IPS-20b (cell line): ENCODE measurements at regions not wholly inside any gene's neighbourhood (a gene's known extent, or its start where the extent isn't known, plus 50 kb on each side); places are given as distances from the start of the nearest gene placed in this dataset.

ENCODE experiments used
- H3K27ac ChIP-seq: one replicate; pipeline ENCODE4 v1.5.1; 2013; ENCODE audit warnings: low read length
- H3K27me3 ChIP-seq: 2 replicates; pipeline ENCODE4 v1.6.1; 2013; ENCODE audit warnings: mild to moderate bottlenecking, low read length, inconsistent platforms; ENCODE audit not compliant: insufficient read depth
- H3K36me3 ChIP-seq: 2 replicates; pipeline ENCODE4 v1.6.1; 2013; ENCODE audit warnings: low read depth, mild to moderate bottlenecking, inconsistent platforms, low read length, moderate library complexity; ENCODE audit not compliant: insufficient read depth
- H3K4me1 ChIP-seq: 2 replicates; pipeline ENCODE4 v1.6.1; 2013; ENCODE audit warnings: mild to moderate bottlenecking, control low read depth, inconsistent platforms, low read length, moderate library complexity; ENCODE audit not compliant: insufficient read depth
- H3K4me3 ChIP-seq: 2 replicates; pipeline ENCODE4 v1.5.1; 2013; ENCODE audit warnings: mild to moderate bottlenecking, low read length, inconsistent platforms
- H3K9ac ChIP-seq: 2 replicates; pipeline ENCODE4 v1.6.1; 2013; ENCODE audit warnings: low read depth, mild to moderate bottlenecking, inconsistent platforms, low read length, moderate library complexity
- H3K9me3 ChIP-seq: 2 replicates; pipeline ENCODE4 v1.6.1; 2013; ENCODE audit warnings: mild to moderate bottlenecking, low read depth, low read length, inconsistent platforms; ENCODE audit not compliant: insufficient read depth

DNA sequence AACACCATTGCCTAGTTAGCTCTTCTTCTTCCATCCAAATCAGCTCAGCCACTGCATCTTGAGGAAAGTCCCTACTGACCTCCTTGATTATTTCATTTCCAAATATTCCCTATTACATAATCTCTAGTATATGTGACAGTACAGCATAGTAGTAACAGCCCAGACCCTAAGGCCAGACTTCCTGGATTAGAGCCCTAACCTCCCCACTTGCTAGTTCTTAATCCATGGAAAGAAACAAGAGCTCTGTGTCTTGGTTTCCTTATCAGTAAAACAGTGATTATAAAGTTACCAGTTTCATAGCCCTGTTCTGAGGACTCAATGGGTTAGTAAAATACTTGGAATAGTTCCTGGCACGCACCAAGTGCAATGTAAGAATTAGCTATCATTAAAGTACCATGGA lies 153.0 kb downstream of the RAP2A start:
- no peaks in the 10 kb centered on the region for H3K4me1 ChIP-seq
- no peaks in the 10 kb centered on the region for H3K9me3 ChIP-seq

DNA sequence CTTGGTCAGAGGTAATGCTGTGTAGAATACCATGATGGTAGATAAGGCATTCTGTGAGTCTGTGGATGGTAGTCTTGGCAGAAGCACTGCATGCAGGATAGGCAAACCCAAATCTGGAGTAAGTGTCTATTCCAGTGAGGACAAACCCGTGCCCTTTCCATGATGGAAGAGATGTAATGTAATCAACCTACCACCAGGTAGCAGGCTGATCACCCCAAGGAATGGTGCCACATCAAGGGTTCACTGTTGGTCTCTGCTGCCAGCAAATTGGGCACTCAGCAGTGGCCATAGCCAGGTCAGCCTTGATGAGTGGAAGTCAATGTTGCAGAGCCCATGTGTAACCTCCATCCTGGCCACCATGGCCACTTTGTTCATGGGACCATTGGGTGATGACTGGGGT lies 155.0 kb downstream of the RAP2A start:
- H3K9ac ChIP-seq = no peak overlapping the region
- H3K27ac ChIP-seq = no peak overlapping the region
- H3K27me3 ChIP-seq = no peaks in the 10 kb centered on the region
- H3K36me3 ChIP-seq = no peaks in the 10 kb centered on the region
- H3K4me1 ChIP-seq = no peaks in the 10 kb centered on the region
- H3K9me3 ChIP-seq = no peaks in the 10 kb centered on the region
- no peak overlapping the region for H3K4me3 ChIP-seq

More for the DNA sequence above, 153.0 kb downstream of the RAP2A start:
- no peak overlapping the region for H3K4me3 ChIP-seq
- no peak overlapping the region for H3K27ac ChIP-seq
- H3K27me3 ChIP-seq = no peaks in the 10 kb centered on the region
- no peaks in the 10 kb centered on the region for H3K36me3 ChIP-seq
- no peak overlapping the region for H3K9ac ChIP-seq

DNA sequence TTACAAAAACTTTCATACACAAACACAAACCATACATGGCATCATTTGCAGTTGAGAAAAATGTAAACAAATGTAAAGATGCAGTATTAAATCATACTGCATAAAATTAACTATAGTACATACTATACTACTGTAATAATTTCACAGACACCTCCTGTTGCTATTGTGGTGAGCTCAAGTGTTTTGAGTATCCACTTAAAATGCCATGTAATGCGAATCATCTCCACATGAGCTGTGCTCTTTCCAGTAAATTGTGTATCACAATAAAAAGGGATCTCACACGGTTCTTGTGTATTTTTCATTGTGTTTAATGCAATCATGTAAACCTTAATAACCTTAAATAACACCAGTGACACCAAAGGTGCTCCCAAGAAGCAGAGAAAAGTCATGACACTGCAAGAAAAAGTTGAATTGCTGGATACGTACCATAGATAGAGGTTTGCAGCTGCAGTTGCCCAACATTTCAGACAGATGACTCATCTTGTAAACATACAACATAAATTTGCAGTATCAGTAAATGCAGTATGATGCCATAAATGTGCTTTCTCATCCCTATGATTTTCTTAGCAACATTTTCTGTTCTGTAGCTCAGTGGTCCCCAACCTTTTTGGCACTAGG lies 166.6 kb downstream of the RAP2A start:
- no peaks in the 10 kb centered on the region for H3K36me3 ChIP-seq
- H3K9ac ChIP-seq = no peak overlapping the region
- no peak overlapping the region for H3K27ac ChIP-seq
- no peaks in the 10 kb centered on the region for H3K27me3 ChIP-seq
- no peak overlapping the region for H3K4me3 ChIP-seq
- peaks cover 22% of the 10 kb centered on the region for H3K9me3 ChIP-seq
- no peaks in the 10 kb centered on the region; the same call in 1 of the 2 replicates for H3K4me1 ChIP-seq

DNA sequence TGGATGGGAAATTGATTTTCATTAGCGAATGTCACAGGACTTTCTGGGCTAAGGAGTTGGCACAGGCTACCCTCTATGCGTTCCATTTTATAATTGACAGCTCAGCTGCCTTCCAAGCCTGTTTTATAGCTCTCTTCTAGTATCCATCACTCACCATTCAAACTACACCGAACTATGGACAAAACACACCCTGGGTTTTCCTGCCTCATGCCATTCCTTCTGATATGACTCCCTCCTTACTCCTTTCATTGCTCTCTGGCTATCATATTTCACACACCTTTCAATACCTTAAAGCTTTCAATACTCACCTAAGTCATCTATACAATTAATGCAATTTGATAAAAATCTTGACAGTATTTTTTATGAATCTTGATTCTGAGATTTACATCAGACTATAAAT lies 181.3 kb downstream of the RAP2A start:
- Histone ChIP-seq H3K27ac (no peak overlapping the region), H3K9ac (no peak overlapping the region), H3K4me1 (no peaks in the 10 kb centered on the region), H3K36me3 (no peaks in the 10 kb centered on the region), H3K4me3 (no peak overlapping the region), H3K9me3 (no peaks in the 10 kb centered on the region), H3K27me3 (no peaks in the 10 kb centered on the region)

DNA sequence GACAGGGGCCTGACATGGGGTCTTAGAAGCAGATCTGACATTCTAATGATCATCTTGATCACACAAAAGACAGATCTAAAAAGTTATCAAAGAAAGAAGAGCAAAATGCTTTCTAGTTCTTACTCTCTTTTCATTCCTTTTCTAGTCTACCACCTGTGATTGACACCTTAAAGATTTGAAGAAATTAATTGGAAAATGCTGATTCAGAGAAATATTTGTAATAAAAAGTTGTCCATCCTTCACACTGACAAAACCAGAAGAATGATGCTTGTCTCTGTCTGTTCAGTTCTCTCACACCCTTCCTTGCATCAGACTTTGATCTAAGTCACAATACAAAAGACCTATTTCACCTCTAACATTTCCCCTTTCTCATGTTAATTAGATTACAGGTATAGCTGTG lies 182.4 kb downstream of the RAP2A start:
- no peaks in the 10 kb centered on the region for H3K36me3 ChIP-seq

DNA sequence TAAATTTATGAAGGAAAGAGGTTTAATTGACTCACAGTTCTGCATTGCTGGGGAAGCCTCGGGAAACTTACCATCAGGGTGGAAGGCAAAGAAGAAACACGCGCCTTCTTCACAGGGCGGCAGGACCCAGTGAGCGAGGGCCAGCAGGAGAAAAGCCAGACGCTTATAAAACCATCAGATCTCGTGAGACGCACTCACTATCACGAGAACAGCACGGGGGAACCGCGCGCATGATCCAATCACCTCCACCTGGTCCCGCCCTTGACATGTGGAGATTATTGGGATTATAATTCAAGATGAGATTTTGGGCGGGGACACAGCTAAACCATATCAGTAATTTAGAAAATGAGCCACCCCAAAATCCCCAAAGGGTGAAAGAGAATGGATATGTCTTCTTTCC lies 187.1 kb downstream of the RAP2A start:
- no peak overlapping the region for H3K27ac ChIP-seq
- peaks cover 4% of the 10 kb centered on the region; the same call in 1 of the 2 replicates for H3K4me1 ChIP-seq
- no peak overlapping the region for H3K4me3 ChIP-seq
- no peaks in the 10 kb centered on the region for H3K9me3 ChIP-seq
- H3K36me3 ChIP-seq = no peaks in the 10 kb centered on the region
- no peaks in the 10 kb centered on the region for H3K27me3 ChIP-seq
- no peak overlapping the region for H3K9ac ChIP-seq

More for the DNA sequence above, 182.4 kb downstream of the RAP2A start:
- H3K4me3 ChIP-seq = no peak overlapping the region
- no peaks in the 10 kb centered on the region for H3K27me3 ChIP-seq
- H3K9ac ChIP-seq = no peak overlapping the region
- H3K27ac ChIP-seq = no peak overlapping the region
- peaks cover 2% of the 10 kb centered on the region; the same call in 1 of the 2 replicates for H3K4me1 ChIP-seq
- no peaks in the 10 kb centered on the region for H3K9me3 ChIP-seq

DNA sequence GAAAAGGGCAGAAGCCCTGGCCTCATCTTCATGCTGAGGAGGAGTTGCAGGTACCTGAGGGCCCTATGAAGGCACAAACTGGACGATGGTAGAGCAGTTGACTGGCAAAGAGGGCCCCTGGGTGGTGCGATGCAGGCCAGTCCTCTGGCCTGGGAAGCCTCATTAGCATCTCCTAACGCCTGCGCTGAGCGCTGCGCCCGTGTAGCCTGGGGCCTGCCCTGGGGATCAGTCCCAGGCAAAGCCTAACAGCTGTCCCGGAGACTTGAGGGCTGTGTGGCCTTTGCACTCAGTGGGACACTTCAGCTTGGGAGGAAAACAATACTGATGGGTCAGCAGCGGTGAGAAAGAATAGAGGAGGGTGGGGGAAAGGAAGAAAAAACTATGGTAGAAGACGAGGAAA lies 187.7 kb downstream of the RAP2A start:
- no peaks in the 10 kb centered on the region for H3K36me3 ChIP-seq
- H3K27ac ChIP-seq = no peak overlapping the region
- no peaks in the 10 kb centered on the region for H3K27me3 ChIP-seq
- no peak overlapping the region for H3K9ac ChIP-seq
- peaks cover 4% of the 10 kb centered on the region; the same call in 1 of the 2 replicates for H3K4me1 ChIP-seq
- no peak overlapping the region for H3K4me3 ChIP-seq
- H3K9me3 ChIP-seq = no peaks in the 10 kb centered on the region

DNA sequence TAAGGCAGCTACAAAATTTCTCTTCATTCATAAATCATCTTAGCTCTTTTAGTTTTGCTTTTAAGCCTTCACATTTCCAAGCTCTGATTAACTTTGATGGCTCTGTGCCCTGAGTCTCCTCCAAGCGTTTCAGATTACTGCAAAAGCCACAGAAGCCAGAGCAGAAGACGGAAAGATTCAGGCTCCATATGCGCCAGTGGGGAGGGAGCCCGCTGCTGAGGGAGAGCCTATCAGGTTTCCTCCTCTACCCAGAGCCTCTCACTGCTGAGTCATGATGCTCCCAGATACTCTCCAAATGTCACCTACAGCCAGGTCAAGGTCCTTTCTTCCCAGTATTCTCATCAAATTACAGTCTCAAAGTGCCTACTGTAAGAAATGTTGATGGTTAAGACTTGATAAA lies 193.6 kb downstream of the RAP2A start:
- Histone ChIP-seq H3K27me3 (no peaks in the 10 kb centered on the region), H3K9me3 (no peaks in the 10 kb centered on the region), H3K4me1 (no peaks in the 10 kb centered on the region; the same call in 1 of the 2 replicates)

DNA sequence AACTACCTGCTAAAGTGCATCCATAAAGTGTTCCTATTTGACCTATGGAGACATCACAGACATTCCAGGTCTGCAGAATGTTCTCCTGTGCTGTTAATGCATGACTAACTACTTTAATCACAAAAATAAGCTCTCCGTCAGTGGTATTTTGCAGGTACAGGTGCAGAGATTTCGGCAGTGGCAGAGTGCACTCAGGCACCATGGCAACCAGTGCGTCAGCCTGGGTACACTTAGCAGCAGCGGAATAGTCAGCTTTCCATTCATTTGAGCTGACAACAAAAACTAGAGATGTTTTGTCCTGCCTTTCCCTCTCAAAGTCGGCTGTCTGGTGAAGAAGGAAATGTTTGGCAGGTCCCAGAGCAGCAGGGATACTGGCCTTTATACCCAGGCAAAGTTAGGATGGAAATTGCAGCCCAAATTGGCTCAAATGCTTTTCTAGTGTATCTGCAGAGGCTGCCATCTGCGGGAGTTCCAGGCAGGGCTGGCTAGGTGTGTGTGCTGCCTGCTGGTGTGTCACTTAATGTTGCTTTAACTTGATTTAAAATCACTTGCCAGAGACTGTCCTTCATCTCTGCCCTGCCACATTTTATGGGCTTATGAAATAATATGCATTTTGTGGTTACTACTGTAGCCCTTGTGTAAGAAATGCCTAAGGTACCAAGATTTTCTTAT lies 195.8 kb downstream of the RAP2A start:
- no peaks in the 10 kb centered on the region for H3K27me3 ChIP-seq

More for the DNA sequence above, 193.6 kb downstream of the RAP2A start:
- no peak overlapping the region for H3K4me3 ChIP-seq
- no peak overlapping the region for H3K9ac ChIP-seq
- H3K27ac ChIP-seq = no peak overlapping the region
- H3K36me3 ChIP-seq = no peaks in the 10 kb centered on the region

DNA sequence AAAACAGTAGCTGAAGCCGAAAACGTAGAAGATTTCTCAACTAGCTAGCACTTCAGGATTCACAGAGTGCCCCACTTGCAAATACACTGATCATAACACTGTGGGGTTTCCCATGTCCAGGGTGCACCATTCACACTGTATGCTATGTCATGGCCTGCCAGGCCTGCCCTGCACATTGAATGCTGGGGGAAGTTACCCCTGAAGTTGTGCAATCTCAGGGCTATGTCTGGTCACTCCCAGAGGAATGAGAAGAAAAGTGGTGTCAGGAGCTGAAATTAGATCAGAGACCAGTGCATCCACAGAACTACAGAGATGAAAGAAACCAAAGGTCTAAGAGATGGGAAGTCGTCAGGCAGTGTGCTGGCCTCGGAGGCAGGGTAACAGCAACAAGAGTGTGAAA lies 196.8 kb downstream of the RAP2A start:
- Histone ChIP-seq H3K27ac (no peak overlapping the region), H3K27me3 (no peaks in the 10 kb centered on the region), H3K4me1 (no peaks in the 10 kb centered on the region; the same call in 1 of the 2 replicates), H3K9me3 (no peaks in the 10 kb centered on the region), H3K36me3 (no peaks in the 10 kb centered on the region), H3K4me3 (no peak overlapping the region), H3K9ac (no peak overlapping the region)

More for the DNA sequence above, 195.8 kb downstream of the RAP2A start:
- Histone ChIP-seq H3K27ac (no peak overlapping the region), H3K9ac (no peak overlapping the region), H3K9me3 (no peaks in the 10 kb centered on the region), H3K4me1 (no peaks in the 10 kb centered on the region; the same call in 1 of the 2 replicates), H3K4me3 (no peak overlapping the region), H3K36me3 (no peaks in the 10 kb centered on the region)

DNA sequence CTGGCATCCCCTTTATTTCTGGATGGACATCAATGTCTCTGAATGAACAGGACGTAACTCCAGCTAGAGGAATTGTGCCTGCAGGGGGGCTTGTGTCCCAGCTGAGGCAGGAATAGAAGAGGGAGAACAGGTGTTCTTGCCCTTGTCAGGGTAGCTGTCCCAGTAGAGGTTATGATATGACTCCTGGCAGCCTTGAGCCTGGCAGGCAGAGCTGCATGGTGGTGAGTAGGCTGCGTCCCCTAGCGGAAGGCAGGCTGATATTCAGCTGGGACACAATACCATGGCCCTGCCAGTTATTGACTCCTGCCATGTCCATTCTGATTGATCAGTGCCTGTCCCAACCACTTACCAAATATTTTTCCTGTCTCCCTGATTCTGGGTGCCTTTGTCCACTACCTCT lies 197.2 kb downstream of the RAP2A start:
- no peak overlapping the region for H3K9ac ChIP-seq
- no peak overlapping the region for H3K4me3 ChIP-seq
- no peaks in the 10 kb centered on the region for H3K27me3 ChIP-seq
- no peak overlapping the region for H3K27ac ChIP-seq
- no peaks in the 10 kb centered on the region for H3K36me3 ChIP-seq
- H3K9me3 ChIP-seq = no peaks in the 10 kb centered on the region
- H3K4me1 ChIP-seq = no peaks in the 10 kb centered on the region; the same call in 1 of the 2 replicates

DNA sequence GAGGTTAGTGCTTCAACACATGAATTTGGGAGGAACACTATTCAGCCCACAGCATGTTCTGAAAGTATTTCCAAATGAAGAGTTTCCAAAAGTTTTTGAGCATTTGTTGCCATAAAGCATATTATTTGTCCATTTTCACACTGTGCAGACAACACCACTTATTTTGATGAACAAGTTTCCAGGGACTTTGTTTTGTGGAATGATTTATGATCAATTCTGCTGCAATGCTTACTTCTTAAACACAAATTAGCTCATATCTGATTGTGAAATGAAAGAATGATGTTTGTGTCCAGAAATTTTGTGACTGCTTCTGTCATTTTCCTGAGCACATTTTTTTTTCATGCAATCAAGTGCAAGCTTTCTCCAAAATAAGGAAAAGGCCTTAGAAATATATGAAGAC lies 205.3 kb downstream of the RAP2A start:
- H3K4me3 ChIP-seq = no peak overlapping the region
- H3K9ac ChIP-seq = no peak overlapping the region
- H3K36me3 ChIP-seq = no peaks in the 10 kb centered on the region
- H3K27me3 ChIP-seq = no peaks in the 10 kb centered on the region
- H3K9me3 ChIP-seq = no peaks in the 10 kb centered on the region
- H3K27ac ChIP-seq = no peak overlapping the region
- no peaks in the 10 kb centered on the region; the same call in 1 of the 2 replicates for H3K4me1 ChIP-seq
